ENCODE measurements at regions not wholly inside any gene's neighbourhood (a gene's known extent, or its start where the extent isn't known, plus 50 kb on each side); places are given as distances from the start of the nearest gene placed in this dataset.
"Not testable (repeated sequence)": the region's sequence is repeated elsewhere in the genome, so short reads cannot be mapped to it uniquely, and the experiment has no call there.

DNA sequence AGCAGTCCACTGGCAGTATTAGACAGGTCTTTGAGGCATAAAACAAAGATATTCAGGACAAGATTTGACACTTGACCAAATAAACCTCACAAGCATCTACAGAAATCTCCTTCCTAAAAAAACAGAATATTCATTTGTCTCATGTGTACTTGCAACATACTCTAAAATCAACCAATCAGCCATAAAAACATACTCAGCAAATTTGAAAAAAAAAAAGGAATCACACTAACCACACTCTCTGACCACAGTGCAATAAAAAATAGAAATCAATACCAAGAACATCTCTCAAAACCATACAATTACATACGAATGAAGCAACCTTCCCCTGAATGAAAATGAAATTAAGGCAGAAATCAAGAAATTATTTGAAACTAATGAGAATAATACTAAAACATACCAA lies 591.3 kb downstream of the FAM133A start:
- in situ Hi-C loops (cut with MboI; ENCODE audit: low sequenced_read_pairs, unreplicated experiment), result no loop called here
- DNase-seq (ENCODE audit: low spot score), result no peak
- TF ChIP-seq, protein P1, sequence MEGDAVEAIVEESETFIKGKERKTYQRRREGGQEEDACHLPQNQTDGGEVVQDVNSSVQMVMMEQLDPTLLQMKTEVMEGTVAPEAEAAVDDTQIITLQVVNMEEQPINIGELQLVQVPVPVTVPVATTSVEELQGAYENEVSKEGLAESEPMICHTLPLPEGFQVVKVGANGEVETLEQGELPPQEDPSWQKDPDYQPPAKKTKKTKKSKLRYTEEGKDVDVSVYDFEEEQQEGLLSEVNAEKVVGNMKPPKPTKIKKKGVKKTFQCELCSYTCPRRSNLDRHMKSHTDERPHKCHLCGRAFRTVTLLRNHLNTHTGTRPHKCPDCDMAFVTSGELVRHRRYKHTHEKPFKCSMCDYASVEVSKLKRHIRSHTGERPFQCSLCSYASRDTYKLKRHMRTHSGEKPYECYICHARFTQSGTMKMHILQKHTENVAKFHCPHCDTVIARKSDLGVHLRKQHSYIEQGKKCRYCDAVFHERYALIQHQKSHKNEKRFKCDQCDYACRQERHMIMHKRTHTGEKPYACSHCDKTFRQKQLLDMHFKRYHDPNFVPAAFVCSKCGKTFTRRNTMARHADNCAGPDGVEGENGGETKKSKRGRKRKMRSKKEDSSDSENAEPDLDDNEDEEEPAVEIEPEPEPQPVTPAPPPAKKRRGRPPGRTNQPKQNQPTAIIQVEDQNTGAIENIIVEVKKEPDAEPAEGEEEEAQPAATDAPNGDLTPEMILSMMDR (IDR thresholded peaks at IDR 0.05; ENCODE audit: borderline replicate concordance, control extremely low read depth, extremely low read depth, insufficient read depth, missing control alignments), result no peak

DNA sequence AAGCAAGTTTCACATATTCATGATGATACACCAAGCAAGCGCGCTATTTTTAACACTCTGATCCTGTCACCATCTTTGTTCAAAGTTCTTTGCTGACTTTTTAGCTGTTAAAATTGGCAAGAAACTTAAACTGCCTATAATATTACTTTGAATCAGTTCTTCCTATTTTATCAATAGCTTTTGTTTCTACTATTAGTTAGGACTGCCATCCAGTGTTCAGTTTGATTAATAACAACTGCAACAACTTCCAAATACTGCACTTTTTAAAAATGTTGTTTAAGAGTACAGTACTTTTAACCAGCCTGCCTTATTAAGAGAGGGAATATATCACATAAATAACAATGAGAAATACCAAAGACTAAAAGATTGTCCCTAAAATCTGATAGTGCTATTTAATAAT lies 614.3 kb downstream of the FAM133A start:
- in situ Hi-C loops (cut with MboI; ENCODE audit: low sequenced_read_pairs, unreplicated experiment), result no loop called here
- TF ChIP-seq, protein P1 (IDR thresholded peaks at IDR 0.05; ENCODE audit: borderline replicate concordance, control extremely low read depth, extremely low read depth, insufficient read depth, missing control alignments), result no peak
- DNase-seq (ENCODE audit: low spot score), result no peak

DNA sequence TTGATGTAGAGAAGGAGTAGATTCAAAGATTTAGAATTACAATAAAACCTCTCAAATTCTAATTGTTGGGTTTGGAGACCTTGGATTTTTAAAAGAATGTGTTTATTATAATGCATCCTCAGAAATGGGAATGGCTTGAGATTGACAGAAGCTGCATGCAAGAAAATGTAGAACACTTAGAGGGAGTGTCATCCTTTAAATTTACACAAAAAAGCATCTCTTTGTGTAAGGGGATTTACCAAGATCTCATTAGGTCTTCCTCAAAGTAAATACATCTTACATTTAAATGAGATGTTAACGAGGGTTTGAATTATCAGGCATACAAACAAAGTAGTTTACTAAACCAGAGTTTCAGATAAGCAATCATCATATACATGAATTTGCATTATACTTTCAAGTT lies 615.0 kb downstream of the FAM133A start:
- in situ Hi-C loops (cut with MboI; ENCODE audit: low sequenced_read_pairs, unreplicated experiment), result no loop called here
- TF ChIP-seq, protein P1 (IDR thresholded peaks at IDR 0.05; ENCODE audit: borderline replicate concordance, control extremely low read depth, extremely low read depth, insufficient read depth, missing control alignments), result no peak
- no peak for DNase-seq (ENCODE audit: low spot score)

DNA sequence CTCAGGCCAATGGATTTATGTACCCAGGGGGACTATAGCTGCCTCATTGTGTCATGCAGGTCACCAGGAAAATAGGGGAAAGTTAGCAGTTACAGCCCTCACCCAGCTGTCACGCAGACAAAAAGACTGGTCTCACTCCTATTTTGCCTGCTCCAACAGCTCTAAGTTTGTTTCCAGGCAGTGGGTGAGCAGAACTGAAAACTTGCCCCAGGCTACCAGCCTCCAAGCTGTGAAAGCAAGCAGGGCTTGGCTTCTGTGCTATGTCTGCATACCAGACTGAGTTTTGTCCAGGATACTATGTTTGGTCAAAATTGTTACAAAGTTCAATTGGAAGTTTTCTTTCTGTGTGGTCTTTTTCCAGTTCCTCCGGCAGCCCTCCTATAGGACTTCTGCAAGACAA lies 628.4 kb downstream of the FAM133A start:
- in situ Hi-C loops (cut with MboI; ENCODE audit: low sequenced_read_pairs, unreplicated experiment), result no loop called here
- no peak for DNase-seq (ENCODE audit: low spot score)

DNA sequence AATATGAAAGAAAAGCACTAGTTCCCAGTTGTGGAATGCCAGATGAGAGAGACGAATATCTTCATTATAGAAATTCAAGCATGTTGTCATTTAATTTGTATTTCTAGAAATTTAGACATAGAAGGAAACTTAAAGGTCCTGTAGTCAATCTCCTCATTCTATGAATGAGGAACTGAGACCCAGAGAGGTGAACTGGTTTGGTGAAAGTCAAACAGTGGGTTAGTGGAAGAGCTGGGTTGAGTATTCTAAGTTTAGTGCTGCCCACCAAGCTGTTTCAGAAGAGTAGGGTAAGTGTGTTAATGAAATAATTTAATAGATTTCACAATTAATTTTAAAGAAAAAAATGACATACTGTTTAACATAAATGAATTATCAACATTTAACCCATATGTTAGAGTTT lies 655.2 kb downstream of the FAM133A start:
- in situ Hi-C loops (cut with MboI; ENCODE audit: low sequenced_read_pairs, unreplicated experiment), result no loop called here
- TF ChIP-seq, protein P1 (IDR thresholded peaks at IDR 0.05; ENCODE audit: borderline replicate concordance, control extremely low read depth, extremely low read depth, insufficient read depth, missing control alignments), result no peak
- no peak for DNase-seq (ENCODE audit: low spot score)

More for the DNA sequence above, 628.4 kb downstream of the FAM133A start:
- TF ChIP-seq, protein P1 (IDR thresholded peaks at IDR 0.05; ENCODE audit: borderline replicate concordance, control extremely low read depth, extremely low read depth, insufficient read depth, missing control alignments), result no peak

DNA sequence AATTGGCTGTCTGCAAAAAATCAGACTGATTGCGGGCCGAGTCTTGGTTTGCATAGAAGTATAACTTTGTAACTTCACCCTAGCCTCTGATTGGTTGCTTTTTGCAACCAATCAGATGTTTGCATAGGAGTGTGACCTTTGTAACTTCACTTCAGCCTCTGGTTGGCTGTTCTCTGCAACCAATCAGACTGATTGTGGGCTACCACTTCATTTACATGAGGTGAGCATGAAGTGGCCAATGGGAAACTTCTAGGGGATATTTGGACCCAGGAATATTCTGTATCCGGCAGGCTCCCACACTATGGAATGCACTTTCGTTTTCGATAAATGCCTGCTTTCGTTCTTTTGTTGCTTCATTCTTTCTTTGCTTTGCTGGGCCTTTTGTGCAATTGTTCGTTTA lies 667.7 kb downstream of the FAM133A start:
- DNase-seq (ENCODE audit: low spot score); in situ Hi-C loops (cut with MboI; ENCODE audit: low sequenced_read_pairs, unreplicated experiment): not testable (repeated sequence)

DNA sequence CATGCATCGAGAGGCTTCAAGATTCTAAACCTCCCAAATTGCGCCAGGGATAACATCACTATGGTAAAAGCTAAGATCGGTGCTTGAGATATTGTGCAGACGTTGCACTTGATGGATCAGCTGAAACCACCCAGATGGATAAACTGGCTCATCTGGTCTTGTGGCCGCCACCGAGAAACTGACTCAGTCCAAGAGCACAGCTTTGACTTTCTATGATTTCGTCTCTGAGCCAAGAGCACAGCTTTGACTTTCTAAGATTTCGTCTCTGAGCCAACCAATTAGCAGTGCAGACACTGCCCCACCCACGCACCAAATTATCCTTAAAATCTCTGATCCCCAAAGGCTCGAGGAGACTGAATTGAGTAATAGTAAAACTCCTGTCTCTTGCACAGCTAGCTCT lies 687.2 kb downstream of the FAM133A start:
- in situ Hi-C loops (cut with MboI; ENCODE audit: low sequenced_read_pairs, unreplicated experiment), result no loop called here
- no peak for DNase-seq (ENCODE audit: low spot score)
- TF ChIP-seq, protein P1 (IDR thresholded peaks at IDR 0.05; ENCODE audit: borderline replicate concordance, control extremely low read depth, extremely low read depth, insufficient read depth, missing control alignments), result no peak
